ENCODE measurements at regions not wholly inside any gene's neighbourhood (a gene's known extent, or its start where the extent isn't known, plus 50 kb on each side); places are given as distances from the start of the nearest gene placed in this dataset.
"Not testable (repeated sequence)": the region's sequence is repeated elsewhere in the genome, so short reads cannot be mapped to it uniquely, and the experiment has no call there.

DNA sequence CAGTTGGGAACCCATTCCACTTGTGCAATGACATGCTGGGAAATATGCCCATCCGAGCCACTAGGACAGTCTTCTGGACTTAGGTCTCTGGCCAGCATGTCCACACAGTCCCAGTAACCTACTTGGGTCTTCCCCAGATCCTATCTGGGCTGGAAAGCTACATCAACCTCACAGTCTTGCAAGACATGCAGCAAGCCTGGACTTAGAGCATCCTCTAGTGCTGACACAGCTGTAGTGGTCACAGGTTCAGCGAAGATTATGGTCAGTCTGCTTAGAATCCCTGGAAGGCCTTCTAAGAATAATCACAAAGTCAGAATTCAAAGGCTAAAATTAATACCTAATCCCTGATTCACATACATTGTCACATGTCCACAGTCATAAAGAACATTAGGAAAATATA lies 842.7 kb downstream of the STPG2 start:
- Histone ChIP-seq H3K4me3 (ENCODE audit: low read depth, low read length) (no peak overlapping the region), H3K36me3 (ENCODE audit: insufficient read depth, low read length) (no peaks in the 10 kb centered on the region), H2AFZ (ENCODE audit: low read length, unreplicated experiment) (no peak overlapping the region), H3K27me3 (ENCODE audit: insufficient read depth, low read length) (no peaks in the 10 kb centered on the region), H3K27ac (ENCODE audit: low read depth, low read length) (no peak overlapping the region), H3K79me2 (ENCODE audit: control insufficient read depth, insufficient read depth, low read length, unreplicated experiment) (no peaks in the 10 kb centered on the region), H3K4me1 (ENCODE audit: control insufficient read depth, insufficient read depth, low read length, unreplicated experiment) (no peaks in the 10 kb centered on the region)

DNA sequence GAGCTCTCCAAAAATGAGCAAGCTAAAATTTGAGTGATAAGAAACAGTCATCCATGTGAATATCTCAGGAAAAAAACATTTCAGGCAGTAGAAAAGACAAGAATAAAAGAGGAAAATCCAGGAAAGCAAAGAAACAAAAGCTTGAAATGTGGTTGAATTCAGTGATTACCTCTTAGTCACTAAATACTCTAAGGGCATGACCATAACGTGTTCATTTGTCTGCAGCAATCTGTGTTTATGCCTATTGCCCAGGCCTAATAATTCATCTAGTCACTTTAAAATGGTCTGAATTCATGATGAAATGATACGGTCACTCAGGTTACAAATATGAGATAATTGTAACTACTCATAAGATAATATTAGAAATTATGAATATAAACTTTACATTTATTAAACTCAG lies 837.9 kb downstream of the STPG2 start:
- H3K4me3 ChIP-seq (ENCODE audit: low read depth, low read length) = no peak overlapping the region
- H3K27ac ChIP-seq (ENCODE audit: low read depth, low read length) = no peak overlapping the region
- H3K79me2 ChIP-seq (ENCODE audit: control insufficient read depth, insufficient read depth, low read length, unreplicated experiment) = no peaks in the 10 kb centered on the region
- H3K27me3 ChIP-seq (ENCODE audit: insufficient read depth, low read length) = no peaks in the 10 kb centered on the region
- no peaks in the 10 kb centered on the region for H3K36me3 ChIP-seq (ENCODE audit: insufficient read depth, low read length)
- no peaks in the 10 kb centered on the region for H3K4me1 ChIP-seq (ENCODE audit: control insufficient read depth, insufficient read depth, low read length, unreplicated experiment)
- no peak overlapping the region for H2AFZ ChIP-seq (ENCODE audit: low read length, unreplicated experiment)

DNA sequence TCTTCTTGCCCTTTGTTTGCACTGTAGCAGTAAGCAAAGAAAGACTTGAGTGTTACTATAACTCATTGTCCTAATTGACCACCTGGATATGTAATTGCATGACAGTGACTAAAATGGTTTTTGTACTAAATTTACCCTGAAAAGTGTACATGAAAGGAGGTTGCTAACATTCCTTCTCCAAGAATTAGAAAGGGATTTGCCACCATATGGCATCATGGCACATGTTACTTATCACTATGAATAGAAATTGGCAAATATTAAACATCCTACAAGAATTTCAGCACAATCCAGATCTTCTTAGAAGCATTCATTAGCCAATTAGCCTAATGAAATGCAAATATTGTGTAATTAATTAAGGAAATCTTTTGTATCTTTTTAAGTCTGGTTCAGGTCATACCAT lies 834.2 kb downstream of the STPG2 start:
- Histone ChIP-seq H3K36me3 (ENCODE audit: insufficient read depth, low read length) (no peaks in the 10 kb centered on the region), H3K79me2 (ENCODE audit: control insufficient read depth, insufficient read depth, low read length, unreplicated experiment) (no peaks in the 10 kb centered on the region), H3K27ac (ENCODE audit: low read depth, low read length) (no peak overlapping the region), H3K27me3 (ENCODE audit: insufficient read depth, low read length) (no peaks in the 10 kb centered on the region), H2AFZ (ENCODE audit: low read length, unreplicated experiment) (no peak overlapping the region), H3K4me3 (ENCODE audit: low read depth, low read length) (no peak overlapping the region), H3K4me1 (ENCODE audit: control insufficient read depth, insufficient read depth, low read length, unreplicated experiment) (no peaks in the 10 kb centered on the region)

DNA sequence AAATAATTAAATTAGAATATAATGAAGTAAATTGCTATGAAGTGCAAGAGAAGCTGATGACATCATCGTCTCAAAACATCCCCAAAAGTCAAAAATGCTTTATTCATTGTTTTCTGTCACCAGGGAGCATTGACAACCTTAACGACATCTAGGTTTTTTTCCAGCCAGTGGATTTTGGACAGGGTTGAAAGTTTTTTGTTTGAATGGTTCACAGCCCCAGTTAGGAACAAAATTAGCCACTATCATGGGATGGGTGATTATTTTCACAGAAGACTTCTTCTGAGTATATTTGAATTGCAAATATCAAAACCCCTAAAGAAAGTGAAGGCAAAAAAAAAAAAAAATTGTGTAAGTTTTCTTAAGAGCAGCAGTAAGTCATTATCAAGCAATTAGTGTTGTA lies 826.1 kb downstream of the STPG2 start:
- H3K36me3 ChIP-seq (ENCODE audit: insufficient read depth, low read length) = no peaks in the 10 kb centered on the region
- H3K4me3 ChIP-seq (ENCODE audit: low read depth, low read length) = no peak overlapping the region
- no peaks in the 10 kb centered on the region for H3K4me1 ChIP-seq (ENCODE audit: control insufficient read depth, insufficient read depth, low read length, unreplicated experiment)
- H2AFZ ChIP-seq (ENCODE audit: low read length, unreplicated experiment) = no peak overlapping the region
- H3K27ac ChIP-seq (ENCODE audit: low read depth, low read length) = no peak overlapping the region
- no peaks in the 10 kb centered on the region for H3K79me2 ChIP-seq (ENCODE audit: control insufficient read depth, insufficient read depth, low read length, unreplicated experiment)
- no peaks in the 10 kb centered on the region for H3K27me3 ChIP-seq (ENCODE audit: insufficient read depth, low read length)

DNA sequence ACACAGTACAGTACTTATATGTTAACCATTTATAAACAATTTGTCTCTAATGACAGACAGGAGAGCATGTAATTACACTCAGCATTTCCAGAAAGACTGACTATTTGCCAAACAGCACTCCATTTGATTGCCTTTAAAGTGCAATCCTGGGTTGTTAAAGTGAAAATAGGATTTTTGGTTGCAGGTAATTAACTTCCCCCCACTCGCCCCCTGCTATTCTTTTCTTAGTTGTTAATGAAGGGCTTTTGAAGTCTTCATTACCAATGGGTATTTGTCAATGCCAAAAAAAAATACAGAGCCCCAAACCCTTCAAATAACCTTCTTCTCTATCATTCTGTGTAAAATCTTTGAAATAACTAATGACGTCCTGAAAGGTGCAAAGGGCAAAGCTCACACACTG lies 825.6 kb downstream of the STPG2 start:
- Histone ChIP-seq H3K27me3 (ENCODE audit: insufficient read depth, low read length) (no peaks in the 10 kb centered on the region), H3K79me2 (ENCODE audit: control insufficient read depth, insufficient read depth, low read length, unreplicated experiment) (no peaks in the 10 kb centered on the region), H2AFZ (ENCODE audit: low read length, unreplicated experiment) (no peak overlapping the region), H3K27ac (ENCODE audit: low read depth, low read length) (no peak overlapping the region), H3K36me3 (ENCODE audit: insufficient read depth, low read length) (no peaks in the 10 kb centered on the region), H3K4me1 (ENCODE audit: control insufficient read depth, insufficient read depth, low read length, unreplicated experiment) (no peaks in the 10 kb centered on the region), H3K4me3 (ENCODE audit: low read depth, low read length) (no peak overlapping the region)

DNA sequence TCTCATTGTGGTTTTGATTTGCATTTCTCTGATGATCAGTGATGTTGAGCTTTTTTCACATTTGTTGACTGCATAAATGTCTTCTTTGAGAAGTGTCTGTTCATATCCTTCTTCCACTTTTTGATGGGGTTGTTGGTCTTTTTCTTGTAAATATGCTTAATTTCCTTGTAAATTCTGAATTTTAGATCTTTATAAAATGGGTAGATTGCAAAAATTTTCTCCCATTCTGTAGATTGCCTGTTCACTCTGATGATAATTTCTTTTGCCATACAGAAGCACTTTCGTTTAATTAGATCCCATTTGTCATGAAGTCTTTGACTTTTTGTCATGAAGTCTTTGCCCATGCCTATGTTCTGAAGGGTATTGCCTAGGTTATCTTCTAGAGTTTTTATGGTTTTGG lies 817.5 kb downstream of the STPG2 start:
- H3K27ac ChIP-seq (ENCODE audit: low read depth, low read length); H3K36me3 ChIP-seq (ENCODE audit: insufficient read depth, low read length); H2AFZ ChIP-seq (ENCODE audit: low read length, unreplicated experiment); H3K79me2 ChIP-seq (ENCODE audit: control insufficient read depth, insufficient read depth, low read length, unreplicated experiment); H3K4me3 ChIP-seq (ENCODE audit: low read depth, low read length); H3K27me3 ChIP-seq (ENCODE audit: insufficient read depth, low read length); H3K4me1 ChIP-seq (ENCODE audit: control insufficient read depth, insufficient read depth, low read length, unreplicated experiment): not testable (repeated sequence)

DNA sequence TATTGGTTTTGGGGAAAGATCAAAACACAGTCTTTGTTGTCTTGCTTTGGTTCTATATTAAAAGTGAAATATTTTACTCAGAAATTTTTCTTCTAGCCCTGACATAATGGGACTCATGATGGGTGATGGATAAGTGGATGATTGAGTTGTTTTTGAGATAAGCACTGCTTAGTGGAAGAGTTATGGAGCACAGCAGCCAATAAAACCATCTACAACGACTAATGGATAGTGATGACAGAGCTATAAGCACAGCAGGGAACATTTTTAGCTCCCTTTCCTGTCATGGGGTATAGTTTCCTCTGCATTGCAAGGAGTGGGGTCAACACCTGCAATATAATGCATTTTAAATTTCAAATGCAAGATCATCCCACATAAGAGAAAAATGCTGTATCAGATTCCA lies 812.4 kb downstream of the STPG2 start:
- H3K27me3 ChIP-seq (ENCODE audit: insufficient read depth, low read length) = no peaks in the 10 kb centered on the region
- H3K36me3 ChIP-seq (ENCODE audit: insufficient read depth, low read length) = no peaks in the 10 kb centered on the region
- no peak overlapping the region for H2AFZ ChIP-seq (ENCODE audit: low read length, unreplicated experiment)
- H3K4me1 ChIP-seq (ENCODE audit: control insufficient read depth, insufficient read depth, low read length, unreplicated experiment) = no peaks in the 10 kb centered on the region
- no peak overlapping the region for H3K27ac ChIP-seq (ENCODE audit: low read depth, low read length)
- H3K79me2 ChIP-seq (ENCODE audit: control insufficient read depth, insufficient read depth, low read length, unreplicated experiment) = no peaks in the 10 kb centered on the region
- H3K4me3 ChIP-seq (ENCODE audit: low read depth, low read length) = no peak overlapping the region

DNA sequence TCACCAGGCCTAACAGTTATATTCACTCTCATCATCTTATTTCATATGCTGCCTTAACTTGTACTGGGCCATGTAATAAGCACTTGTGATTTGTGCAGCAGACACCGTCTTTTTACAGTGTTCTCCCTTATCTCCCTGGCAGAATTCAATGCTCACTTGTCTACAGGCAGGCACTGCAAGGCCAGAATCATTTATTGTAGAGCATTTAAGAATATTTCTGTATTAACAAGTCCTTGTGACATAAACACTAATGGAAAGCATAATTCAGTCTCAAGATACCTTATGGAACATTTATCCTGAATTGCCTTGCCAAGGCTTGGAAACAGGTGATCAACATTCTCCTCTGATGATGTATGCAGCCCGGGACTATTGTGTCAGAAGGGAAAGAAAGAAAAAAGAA lies 808.9 kb downstream of the STPG2 start:
- Histone ChIP-seq H3K36me3 (ENCODE audit: insufficient read depth, low read length) (no peaks in the 10 kb centered on the region), H3K79me2 (ENCODE audit: control insufficient read depth, insufficient read depth, low read length, unreplicated experiment) (no peaks in the 10 kb centered on the region), H2AFZ (ENCODE audit: low read length, unreplicated experiment) (no peak overlapping the region), H3K27me3 (ENCODE audit: insufficient read depth, low read length) (no peaks in the 10 kb centered on the region), H3K4me3 (ENCODE audit: low read depth, low read length) (no peak overlapping the region), H3K4me1 (ENCODE audit: control insufficient read depth, insufficient read depth, low read length, unreplicated experiment) (no peaks in the 10 kb centered on the region), H3K27ac (ENCODE audit: low read depth, low read length) (no peak overlapping the region)

DNA sequence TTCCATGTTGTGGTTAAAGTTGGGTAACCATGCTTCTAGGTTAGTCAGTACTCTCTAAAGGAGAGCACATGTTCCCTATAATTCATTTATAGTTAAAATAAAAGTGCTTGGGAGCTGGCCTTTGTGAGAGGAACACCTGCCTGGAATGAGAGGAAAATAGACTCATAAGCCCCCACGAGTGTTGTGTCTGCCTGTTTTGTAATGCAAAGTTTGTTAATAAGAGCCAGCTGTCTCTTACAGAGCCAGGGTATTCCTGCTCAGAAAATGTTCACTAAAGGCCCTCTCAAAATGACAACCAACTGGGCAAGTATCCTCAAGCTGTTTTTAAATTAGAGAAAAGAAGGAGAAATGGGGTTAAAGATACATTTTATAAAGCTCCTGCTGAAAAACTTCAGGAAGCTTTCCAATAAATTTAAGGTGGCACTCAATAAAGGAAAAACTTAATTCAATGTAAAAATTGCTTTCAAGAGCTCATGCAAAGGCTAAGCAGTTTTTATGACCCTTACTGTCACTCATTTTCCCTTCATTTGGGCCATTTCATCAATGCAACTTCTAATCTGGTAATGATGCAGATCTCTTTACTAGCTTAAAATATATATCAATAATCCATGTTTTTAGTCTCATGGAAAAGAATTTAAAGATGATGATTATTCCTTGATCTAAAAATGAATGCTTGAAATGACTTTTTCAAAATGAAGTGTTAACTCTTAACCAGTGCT lies 793.6 kb downstream of the STPG2 start:
- H3K27me3 ChIP-seq (ENCODE audit: insufficient read depth, low read length) = no peaks in the 10 kb centered on the region
- H3K36me3 ChIP-seq (ENCODE audit: insufficient read depth, low read length) = no peaks in the 10 kb centered on the region
- no peaks in the 10 kb centered on the region for H3K4me1 ChIP-seq (ENCODE audit: control insufficient read depth, insufficient read depth, low read length, unreplicated experiment)
- H2AFZ ChIP-seq (ENCODE audit: low read length, unreplicated experiment) = no peak overlapping the region
- H3K4me3 ChIP-seq (ENCODE audit: low read depth, low read length) = no peak overlapping the region
- H3K27ac ChIP-seq (ENCODE audit: low read depth, low read length) = no peak overlapping the region
- no peaks in the 10 kb centered on the region for H3K79me2 ChIP-seq (ENCODE audit: control insufficient read depth, insufficient read depth, low read length, unreplicated experiment)

DNA sequence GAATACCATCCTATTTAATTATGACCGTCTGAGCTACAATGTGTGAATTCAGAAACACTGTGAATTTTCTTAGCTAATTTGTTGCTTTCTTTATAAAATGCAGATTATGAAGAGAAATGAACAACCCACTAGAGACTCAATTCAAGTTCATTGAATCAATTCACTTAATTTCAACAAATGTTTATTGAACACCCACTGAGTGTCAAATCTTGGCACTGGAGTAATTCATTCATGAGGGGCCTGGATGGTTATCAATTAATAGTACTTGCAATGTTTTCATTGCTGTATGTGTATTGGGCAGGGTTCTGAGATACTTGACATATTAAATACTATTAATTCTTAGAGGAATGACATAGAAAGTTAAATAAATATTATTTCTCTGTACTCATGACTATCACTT lies 789.4 kb downstream of the STPG2 start:
- no peaks in the 10 kb centered on the region for H3K4me1 ChIP-seq (ENCODE audit: control insufficient read depth, insufficient read depth, low read length, unreplicated experiment)
- no peaks in the 10 kb centered on the region for H3K27me3 ChIP-seq (ENCODE audit: insufficient read depth, low read length)
- H3K27ac ChIP-seq (ENCODE audit: low read depth, low read length) = no peak overlapping the region
- H3K4me3 ChIP-seq (ENCODE audit: low read depth, low read length) = no peak overlapping the region
- no peaks in the 10 kb centered on the region for H3K79me2 ChIP-seq (ENCODE audit: control insufficient read depth, insufficient read depth, low read length, unreplicated experiment)
- no peak overlapping the region for H2AFZ ChIP-seq (ENCODE audit: low read length, unreplicated experiment)
- H3K36me3 ChIP-seq (ENCODE audit: insufficient read depth, low read length) = no peaks in the 10 kb centered on the region

DNA sequence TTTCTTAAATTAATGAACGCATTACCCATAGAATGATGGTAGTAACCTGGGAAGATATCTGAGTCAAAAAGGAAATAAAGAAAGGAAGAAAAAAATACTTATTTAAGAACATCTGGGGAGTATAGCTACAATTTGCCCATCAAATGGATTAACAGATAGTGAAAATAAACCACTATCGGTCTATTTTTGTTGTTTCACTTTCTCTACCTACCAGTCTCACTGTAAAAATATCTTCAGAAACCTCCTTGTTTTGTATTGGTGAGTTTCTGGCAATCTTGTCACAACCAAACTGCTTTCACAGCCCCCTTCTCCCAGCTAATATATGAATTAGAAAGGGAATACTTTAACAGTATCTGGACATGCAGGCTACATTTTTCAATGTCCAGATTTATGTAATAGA lies 783.5 kb downstream of the STPG2 start:
- Histone ChIP-seq H3K27ac (ENCODE audit: low read depth, low read length) (no peak overlapping the region), H3K4me3 (ENCODE audit: low read depth, low read length) (no peak overlapping the region), H3K27me3 (ENCODE audit: insufficient read depth, low read length) (no peaks in the 10 kb centered on the region), H3K79me2 (ENCODE audit: control insufficient read depth, insufficient read depth, low read length, unreplicated experiment) (no peaks in the 10 kb centered on the region), H3K4me1 (ENCODE audit: control insufficient read depth, insufficient read depth, low read length, unreplicated experiment) (no peaks in the 10 kb centered on the region), H3K36me3 (ENCODE audit: insufficient read depth, low read length) (no peaks in the 10 kb centered on the region), H2AFZ (ENCODE audit: low read length, unreplicated experiment) (no peak overlapping the region)
